ENCODE measurements at regions not wholly inside any gene's neighbourhood (a gene's known extent, or its start where the extent isn't known, plus 50 kb on each side); places are given as distances from the start of the nearest gene placed in this dataset.
"Not testable (repeated sequence)": the region's sequence is repeated elsewhere in the genome, so short reads cannot be mapped to it uniquely, and the experiment has no call there.

- TF ChIP-seq CTCF (conservative IDR thresholded peaks at IDR 0.05; ENCODE audit: low read length) (no peak), EZH2phosphoT487 (IDR thresholded peaks at IDR 0.05; ENCODE audit: borderline replicate concordance) (no peak)
- no peaks in the 10 kb centered on the region for H3K27me3 ChIP-seq (ENCODE audit: insufficient read depth, low read length, poor library complexity, severe bottlenecking)
- H3K4me2 ChIP-seq (ENCODE audit: low read depth, low read length, poor library complexity, severe bottlenecking), result peak overlapping the region; percentile 53
- H3K4me1 ChIP-seq (ENCODE audit: insufficient read depth, low read length, poor library complexity, severe bottlenecking), result no peaks in the 10 kb centered on the region
- H3F3A ChIP-seq (ENCODE audit: low read depth), result no peaks in the 10 kb centered on the region
- H2AFZ ChIP-seq (ENCODE audit: low read length), result peak overlapping the region; percentile 72
- H3K36me3 ChIP-seq (ENCODE audit: insufficient read depth, low read length), result no peaks in the 10 kb centered on the region
- no peaks in the 10 kb centered on the region for H3K9me3 ChIP-seq (ENCODE audit: insufficient read depth, low read depth, low read length)
- no peak overlapping the region for H3K9ac ChIP-seq (ENCODE audit: low read depth, low read length, poor library complexity, severe bottlenecking)
- H3K4me3 ChIP-seq (ENCODE audit: low read length, poor library complexity, severe bottlenecking), result peak overlapping the region; percentile 31
- no peaks in the 10 kb centered on the region for H4K20me1 ChIP-seq (ENCODE audit: insufficient read depth, low read length, poor library complexity, severe bottlenecking)
- no peaks in the 10 kb centered on the region for H3K9me2 ChIP-seq (replicated peaks; ENCODE audit: low read depth, low read length)
- H3K79me2 ChIP-seq (ENCODE audit: insufficient read depth, low read length), result no peaks in the 10 kb centered on the region
Observed at GRCh38 chr12:34126239-34126641, 103.9 kb downstream of the ALG10 start.

GRCh38 chr12:34126805-34127204, 104.5 kb downstream of the ALG10 start:
- H3K4me2 ChIP-seq (ENCODE audit: low read depth, low read length, poor library complexity, severe bottlenecking), result peak overlapping the region; percentile 53
- peak overlapping the region; percentile 72 for H2AFZ ChIP-seq (ENCODE audit: low read length)

GRCh38 chr12:34127379-34127778, 105.1 kb downstream of the ALG10 start:
- H3K4me1 ChIP-seq (ENCODE audit: insufficient read depth, low read length, poor library complexity, severe bottlenecking); H3K9ac ChIP-seq (ENCODE audit: low read depth, low read length, poor library complexity, severe bottlenecking); H3F3A ChIP-seq (ENCODE audit: low read depth); H3K4me2 ChIP-seq (ENCODE audit: low read depth, low read length, poor library complexity, severe bottlenecking); H4K20me1 ChIP-seq (ENCODE audit: insufficient read depth, low read length, poor library complexity, severe bottlenecking); H3K79me2 ChIP-seq (ENCODE audit: insufficient read depth, low read length); H2AFZ ChIP-seq (ENCODE audit: low read length); H3K9me2 ChIP-seq (replicated peaks; ENCODE audit: low read depth, low read length); H3K9me3 ChIP-seq (ENCODE audit: insufficient read depth, low read depth, low read length); H3K36me3 ChIP-seq (ENCODE audit: insufficient read depth, low read length); H3K4me3 ChIP-seq (ENCODE audit: low read length, poor library complexity, severe bottlenecking); H3K27me3 ChIP-seq (ENCODE audit: insufficient read depth, low read length, poor library complexity, severe bottlenecking): not testable (repeated sequence)

More at GRCh38 chr12:34126805-34127204, 104.5 kb downstream of the ALG10 start:
- Histone ChIP-seq H4K20me1 (ENCODE audit: insufficient read depth, low read length, poor library complexity, severe bottlenecking) (no peaks in the 10 kb centered on the region), H3K9me3 (ENCODE audit: insufficient read depth, low read depth, low read length) (no peaks in the 10 kb centered on the region), H3K79me2 (ENCODE audit: insufficient read depth, low read length) (no peaks in the 10 kb centered on the region), H3K9ac (ENCODE audit: low read depth, low read length, poor library complexity, severe bottlenecking) (no peak overlapping the region), H3K27me3 (ENCODE audit: insufficient read depth, low read length, poor library complexity, severe bottlenecking) (no peaks in the 10 kb centered on the region), H3K4me1 (ENCODE audit: insufficient read depth, low read length, poor library complexity, severe bottlenecking) (no peaks in the 10 kb centered on the region), H3K36me3 (ENCODE audit: insufficient read depth, low read length) (no peaks in the 10 kb centered on the region), H3K9me2 (replicated peaks; ENCODE audit: low read depth, low read length) (no peaks in the 10 kb centered on the region), H3K4me3 (ENCODE audit: low read length, poor library complexity, severe bottlenecking) (no peak overlapping the region), H3F3A (ENCODE audit: low read depth) (no peaks in the 10 kb centered on the region)
- TF ChIP-seq CTCF (conservative IDR thresholded peaks at IDR 0.05; ENCODE audit: low read length) (no peak), EZH2phosphoT487 (IDR thresholded peaks at IDR 0.05; ENCODE audit: borderline replicate concordance) (no peak)

GRCh38 chr12:34142430-34142829, 120.1 kb downstream of the ALG10 start:
- H3K4me2 ChIP-seq (ENCODE audit: low read depth, low read length, poor library complexity, severe bottlenecking), result no peak overlapping the region
- H3K4me1 ChIP-seq (ENCODE audit: insufficient read depth, low read length, poor library complexity, severe bottlenecking), result no peaks in the 10 kb centered on the region
- no peaks in the 10 kb centered on the region for H3F3A ChIP-seq (ENCODE audit: low read depth)
- no peak overlapping the region for H3K4me3 ChIP-seq (ENCODE audit: low read length, poor library complexity, severe bottlenecking)
- H2AFZ ChIP-seq (ENCODE audit: low read length), result no peak overlapping the region
- no peak for TF ChIP-seq CTCF (conservative IDR thresholded peaks at IDR 0.05; ENCODE audit: low read length)
- no peak for TF ChIP-seq EZH2phosphoT487 (IDR thresholded peaks at IDR 0.05; ENCODE audit: borderline replicate concordance)
- no peaks in the 10 kb centered on the region for H3K27me3 ChIP-seq (ENCODE audit: insufficient read depth, low read length, poor library complexity, severe bottlenecking)
- H4K20me1 ChIP-seq (ENCODE audit: insufficient read depth, low read length, poor library complexity, severe bottlenecking), result no peaks in the 10 kb centered on the region
- H3K9me3 ChIP-seq (ENCODE audit: insufficient read depth, low read depth, low read length), result no peaks in the 10 kb centered on the region
- no peaks in the 10 kb centered on the region for H3K36me3 ChIP-seq (ENCODE audit: insufficient read depth, low read length)
- H3K79me2 ChIP-seq (ENCODE audit: insufficient read depth, low read length), result no peaks in the 10 kb centered on the region
- no peak overlapping the region for H3K9ac ChIP-seq (ENCODE audit: low read depth, low read length, poor library complexity, severe bottlenecking)
- H3K9me2 ChIP-seq (replicated peaks; ENCODE audit: low read depth, low read length), result no peaks in the 10 kb centered on the region

Data from Loucy (cell line).